Iris pigment epithelial cell (primary cell): ENCODE measurements at regions not wholly inside any gene's neighbourhood (a gene's known extent, or its start where the extent isn't known, plus 50 kb on each side); places are given as distances from the start of the nearest gene placed in this dataset.

Experiments
- DNase-seq: peaks from one replicate; pipeline ENCODE4 v3.0.0-alpha.2; 2011; ENCODE audit warnings: low read depth

DNA sequence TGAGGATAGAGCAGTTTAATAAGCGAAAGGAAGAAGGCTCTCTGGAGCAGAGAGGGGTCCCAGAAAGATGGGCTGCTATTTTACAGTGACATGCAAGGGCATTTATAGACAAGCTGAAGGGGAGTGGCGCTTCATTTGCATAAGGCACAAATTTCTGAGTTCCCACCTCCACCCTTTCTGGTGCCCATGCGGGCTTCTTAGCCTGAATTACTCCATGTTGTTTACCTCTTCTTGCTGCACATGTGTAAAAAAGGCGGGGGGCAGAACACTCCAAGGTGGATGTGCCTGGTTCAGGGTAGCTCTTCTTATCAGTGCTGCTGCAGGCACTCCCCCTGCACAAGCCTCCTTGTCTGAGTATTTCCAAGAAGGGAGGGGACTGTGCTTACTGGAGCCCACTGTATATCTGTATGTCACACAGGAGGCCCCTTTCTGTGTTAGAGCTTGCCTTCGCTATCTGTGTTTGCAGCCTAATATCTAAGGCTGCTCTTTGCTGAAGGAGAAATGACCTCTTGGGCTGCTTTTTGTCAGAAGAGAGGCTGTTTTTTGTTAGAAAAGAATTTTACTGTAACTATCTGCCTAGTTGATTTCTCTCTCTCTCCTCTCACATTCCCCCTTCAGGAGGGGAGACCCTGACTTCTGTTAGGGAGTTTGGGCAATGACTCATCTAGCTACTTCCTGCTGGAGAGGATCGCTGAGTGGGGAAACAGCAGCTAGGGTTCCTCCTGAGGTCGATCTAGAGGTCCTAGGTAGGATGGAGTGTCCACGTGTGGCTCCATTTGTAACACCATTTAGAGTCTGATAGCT, 1057.0 kb upstream of the CNTN5 start:
- DNase-seq = peak; percentile 49

DNA sequence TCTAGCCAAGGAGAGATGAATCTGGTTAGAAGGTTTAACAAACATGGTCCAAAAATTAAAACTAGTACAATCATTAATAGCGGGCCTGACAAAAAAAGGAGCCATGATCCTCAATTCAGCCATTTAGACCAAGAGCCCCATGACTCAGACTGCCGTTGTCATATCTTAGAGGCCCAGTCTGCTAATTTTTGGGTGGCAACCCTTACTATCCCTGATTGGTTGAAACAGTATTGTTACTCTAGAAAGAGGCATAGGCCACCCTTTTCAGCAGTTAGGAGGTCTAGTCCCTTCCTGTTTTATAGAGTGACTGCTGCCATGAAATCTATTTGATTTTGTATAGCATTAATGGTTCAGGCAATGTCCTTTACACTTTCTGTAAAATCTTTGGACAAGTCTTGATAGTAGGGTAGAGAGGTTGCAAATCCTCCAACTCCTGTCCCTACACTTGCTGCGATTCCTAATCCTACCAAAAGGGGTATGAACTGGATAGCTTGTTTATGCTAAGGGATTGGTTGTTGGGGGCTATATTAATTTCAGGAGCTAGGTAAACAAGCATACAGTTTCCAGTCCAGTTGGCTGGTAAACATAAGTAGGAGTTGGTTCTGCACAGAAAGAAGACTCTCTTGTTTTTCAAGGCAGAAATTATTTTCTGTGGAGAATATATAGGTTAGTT, 1056.3 kb upstream of the CNTN5 start:
- no peak for DNase-seq

DNA sequence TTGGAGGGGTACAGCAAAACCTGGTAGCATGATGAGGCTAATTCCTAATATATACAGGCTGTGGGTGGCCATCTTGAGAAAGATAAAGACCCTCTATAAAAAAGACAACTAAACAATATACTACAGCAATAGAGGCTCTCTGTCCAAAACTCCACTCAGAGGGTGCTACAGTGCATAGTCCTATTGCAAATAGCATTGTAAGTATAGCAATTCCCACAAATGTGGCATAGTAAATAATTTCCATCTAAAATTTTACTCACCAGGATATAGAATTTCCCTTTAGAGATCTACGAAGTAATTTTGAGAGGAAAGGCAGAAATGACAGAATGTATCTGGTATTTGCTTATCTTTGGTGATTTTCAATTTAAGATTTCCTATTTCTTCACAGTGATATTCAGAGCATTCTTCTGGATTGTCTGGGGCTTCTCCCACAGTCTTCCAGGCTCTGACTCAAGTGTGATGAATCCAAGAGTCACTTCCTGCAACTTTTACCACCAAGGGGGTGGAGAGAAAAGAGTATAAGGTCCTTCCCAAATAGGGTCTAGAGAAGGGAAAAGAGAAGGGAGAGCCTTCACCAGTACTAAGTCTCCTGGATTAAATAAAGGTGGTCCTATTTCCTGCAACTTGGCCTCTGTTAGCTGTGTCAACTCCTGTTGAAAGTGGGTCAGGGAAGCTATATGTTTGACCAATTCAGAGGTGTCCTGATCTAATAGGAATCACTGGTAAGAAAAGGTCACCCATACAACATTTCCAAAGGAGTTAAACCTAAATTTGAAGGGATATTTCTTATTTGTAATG, 1054.7 kb upstream of the CNTN5 start:
- DNase-seq = peak; percentile 93

DNA sequence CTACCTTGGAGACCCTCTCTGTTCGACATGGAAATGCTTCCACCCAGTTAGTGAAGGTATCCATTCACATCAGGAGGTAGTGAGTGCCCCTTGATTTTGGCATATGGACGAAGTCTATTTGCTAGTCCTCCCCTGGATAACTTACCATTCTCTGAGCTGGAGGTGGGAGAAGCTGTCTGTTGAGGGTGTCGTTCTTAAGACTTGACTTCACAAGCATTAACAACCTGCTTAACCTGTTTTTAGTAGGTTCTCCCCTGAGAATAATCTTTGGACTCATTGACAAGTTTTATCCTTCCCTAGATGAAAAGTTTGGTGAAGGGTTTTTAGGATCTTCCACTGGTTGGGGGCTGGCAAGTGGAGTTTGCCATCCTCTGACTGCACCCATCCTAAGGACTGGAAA, 1053.8 kb upstream of the CNTN5 start:
- no peak for DNase-seq

DNA sequence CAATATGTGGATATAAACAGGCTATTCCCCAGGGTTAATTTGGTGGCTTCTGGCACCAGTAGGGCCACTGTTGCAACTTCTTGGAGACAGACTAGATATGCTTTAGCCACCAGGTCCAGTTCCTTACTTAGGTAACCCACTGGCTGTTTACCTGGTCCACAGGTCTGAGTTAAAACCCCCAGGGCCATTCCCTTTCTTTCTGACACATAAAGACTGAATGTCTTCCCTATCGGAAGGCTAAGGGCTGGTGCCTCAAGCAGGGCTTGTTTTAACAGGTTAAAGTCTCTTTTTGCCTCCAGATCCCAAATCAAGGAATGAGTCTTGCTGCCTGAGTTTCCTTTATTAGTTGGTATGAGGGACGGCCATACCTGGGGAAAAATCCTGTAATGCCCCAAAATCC, 1052.7 kb upstream of the CNTN5 start:
- DNase-seq = no peak

DNA sequence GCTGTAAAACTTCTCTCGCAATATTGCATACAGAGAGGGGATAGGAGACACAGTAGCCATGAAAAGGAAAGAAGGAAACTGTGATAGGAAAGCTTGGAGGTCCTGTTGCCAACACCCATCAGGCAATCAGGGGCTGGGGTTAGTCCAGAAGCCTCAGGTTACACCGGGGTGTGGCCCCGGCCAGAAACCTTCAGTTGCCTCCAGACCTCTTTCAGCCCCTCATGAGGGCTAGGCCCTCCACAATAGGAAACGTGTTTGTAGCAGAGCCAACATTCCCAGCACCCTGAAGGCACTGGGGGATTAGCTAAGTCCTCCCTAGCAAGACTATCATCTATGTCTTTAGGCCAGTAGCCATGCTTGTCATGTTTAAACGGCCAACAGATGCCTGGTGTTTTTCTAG, 1048.0 kb upstream of the CNTN5 start:
- DNase-seq = no peak

DNA sequence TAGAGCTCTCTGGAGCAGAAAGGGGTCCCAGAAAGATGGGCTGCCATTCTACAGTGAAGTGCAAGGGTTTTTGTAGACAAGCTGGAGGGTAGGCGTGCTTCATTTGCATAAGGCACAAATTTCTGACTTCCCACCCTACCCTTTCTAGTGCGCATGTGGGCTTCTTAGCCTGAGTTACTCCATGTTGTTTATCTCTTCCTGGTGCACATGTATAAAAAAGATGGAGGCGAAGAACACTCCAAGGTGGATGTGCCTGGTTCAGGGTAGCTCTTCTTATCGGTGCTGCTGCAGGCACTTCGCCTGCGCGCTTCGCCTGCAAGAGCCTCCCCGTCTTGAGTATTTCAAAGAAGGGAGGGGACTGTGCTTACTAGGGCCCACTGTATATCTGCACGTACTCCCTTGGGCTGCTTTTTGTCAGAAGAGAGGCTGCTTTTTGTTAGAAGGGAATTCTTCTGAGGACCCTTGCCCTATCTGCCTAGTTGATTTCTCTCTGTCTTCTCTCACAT, 1047.3 kb upstream of the CNTN5 start:
- no peak for DNase-seq

DNA sequence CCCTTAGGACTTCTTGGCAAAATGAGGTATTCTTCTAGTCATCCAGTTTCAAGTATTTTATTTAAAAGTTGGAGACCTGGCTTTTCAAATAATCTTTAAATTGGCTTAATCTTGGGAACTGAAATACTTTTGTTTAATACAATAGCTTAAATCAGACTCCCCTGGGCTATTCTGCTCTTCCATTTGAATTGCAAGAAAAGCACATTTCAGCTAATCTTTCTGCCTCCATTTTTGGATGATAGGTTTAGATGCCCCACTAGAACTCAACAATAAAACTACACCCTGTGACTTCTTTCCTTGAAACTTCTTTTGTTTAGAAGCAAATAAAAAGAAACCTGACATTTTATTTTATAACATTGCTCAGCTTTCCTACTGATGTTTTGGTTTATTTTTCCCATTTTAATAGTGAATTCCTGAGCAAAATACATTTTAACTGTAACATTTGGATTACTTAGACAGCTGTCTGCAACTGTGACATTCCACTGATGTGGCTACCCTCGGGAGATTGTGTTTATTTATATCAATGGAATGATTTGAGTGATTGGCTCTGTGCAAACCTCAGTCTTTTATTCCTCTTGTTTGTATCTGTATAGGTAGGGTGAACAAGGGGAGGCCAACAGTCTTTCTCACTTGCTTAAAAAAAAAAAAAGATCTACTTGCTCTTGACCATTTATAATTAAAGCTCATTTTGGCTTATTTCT, 1045.8 kb upstream of the CNTN5 start:
- DNase-seq = no peak

DNA sequence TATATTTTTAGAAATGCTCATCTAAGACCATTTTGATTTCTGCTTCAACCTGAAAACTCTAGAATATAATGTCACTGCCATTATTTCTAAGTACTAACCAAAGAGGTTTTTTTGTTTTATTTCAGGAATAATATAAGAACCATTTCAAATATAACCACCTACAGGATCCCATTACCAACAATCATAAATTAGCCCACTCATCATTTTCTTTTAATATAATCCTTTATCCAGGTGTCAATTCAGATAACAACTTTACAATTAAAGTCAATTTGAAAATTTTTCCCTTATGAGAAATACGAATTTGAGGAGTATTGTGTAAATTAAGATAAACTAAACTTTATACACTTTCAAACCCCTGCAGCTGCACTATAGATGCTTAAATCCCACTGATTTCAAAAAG, 1043.0 kb upstream of the CNTN5 start:
- no peak for DNase-seq

DNA sequence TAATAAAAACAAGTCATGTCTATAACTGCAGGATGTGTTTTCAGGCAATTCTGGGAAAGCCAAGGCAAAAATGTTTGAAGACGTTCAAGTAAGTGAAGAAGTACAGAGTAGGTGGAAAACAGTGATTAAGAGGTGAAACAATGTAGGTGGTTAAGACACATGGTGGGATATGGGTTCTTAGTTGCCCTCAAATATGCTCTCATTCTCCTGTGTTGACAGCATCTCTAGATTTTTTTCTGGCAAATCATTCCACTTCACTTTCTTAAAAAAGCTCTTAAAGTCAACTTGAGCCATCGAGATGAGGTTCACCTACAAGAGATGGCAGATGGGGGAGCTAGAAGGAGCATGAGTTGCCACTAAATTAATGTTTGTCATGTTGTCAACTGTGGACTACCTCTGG, 1041.0 kb upstream of the CNTN5 start:
- peak; percentile 31 for DNase-seq

DNA sequence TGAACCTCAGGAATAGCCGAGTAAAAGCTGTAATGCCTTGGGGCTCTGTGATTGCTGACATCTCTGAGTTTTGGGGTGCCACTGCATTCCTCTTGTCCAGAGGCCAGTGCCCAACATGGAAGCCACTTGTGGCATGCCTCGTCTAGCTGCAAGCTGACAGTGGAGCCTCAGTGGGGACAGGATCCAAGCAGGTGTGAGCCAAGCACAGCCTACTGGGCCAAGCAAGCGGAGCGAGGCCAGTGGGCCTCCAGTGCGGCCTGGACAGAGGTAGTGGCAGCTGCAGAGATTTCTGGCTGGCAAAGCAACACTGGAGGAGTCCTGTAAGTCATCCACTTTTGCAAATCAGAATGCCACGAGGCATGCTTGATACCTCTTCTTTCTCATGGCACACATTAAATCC, 1038.2 kb upstream of the CNTN5 start:
- no peak for DNase-seq

DNA sequence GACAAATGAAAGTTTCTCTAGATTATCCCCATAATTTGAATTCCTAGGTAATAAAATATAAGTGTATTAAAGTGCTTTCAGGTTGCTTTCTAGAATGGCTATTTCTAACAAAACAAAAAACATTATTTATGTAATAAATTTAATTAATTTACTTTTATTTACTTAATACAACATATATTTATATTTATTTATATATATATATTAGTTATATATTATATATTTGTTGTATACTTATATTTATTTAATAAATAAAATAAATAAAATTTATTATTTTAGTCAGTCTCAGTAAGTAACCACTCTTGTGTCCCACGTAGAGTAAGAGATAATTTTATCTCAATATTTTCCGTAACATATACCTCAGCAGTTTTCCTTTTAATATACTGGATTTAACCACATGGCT, 1031.6 kb upstream of the CNTN5 start:
- DNase-seq = no peak

DNA sequence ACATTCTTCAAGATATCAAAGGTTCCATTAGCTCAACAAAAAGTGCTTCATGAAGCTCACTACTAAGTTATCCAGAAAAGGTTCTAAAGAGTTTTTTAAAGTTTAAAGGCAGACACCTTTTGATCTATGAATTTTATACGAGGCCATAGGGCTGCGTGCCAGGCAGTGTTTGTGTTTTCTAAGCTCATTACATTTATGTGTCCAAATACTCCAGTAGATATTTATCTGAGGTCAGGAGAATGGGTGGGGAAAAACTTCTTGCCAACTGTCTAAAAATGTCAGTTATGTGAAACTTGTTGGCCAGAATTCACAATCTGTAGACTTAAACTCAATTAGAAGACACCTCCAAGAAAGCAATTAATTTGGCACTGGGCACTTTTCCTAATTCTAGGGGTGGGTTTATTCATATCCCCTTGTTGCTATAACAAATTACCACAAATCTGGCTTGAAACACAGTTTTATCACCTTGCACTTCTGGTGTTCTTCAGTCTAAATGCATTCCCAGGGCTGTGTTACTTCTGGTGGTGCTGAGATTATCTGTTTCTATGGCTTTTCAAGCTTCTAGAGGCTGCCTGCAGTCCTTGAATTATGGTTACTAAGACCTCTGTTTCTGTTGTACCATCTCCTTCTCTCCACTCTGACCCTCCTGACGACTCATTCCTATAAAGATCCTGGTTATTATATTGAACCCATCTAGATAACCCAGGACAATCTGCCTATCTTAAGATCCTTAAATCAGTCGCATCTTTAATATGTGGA, 1030.4 kb upstream of the CNTN5 start:
- peak; percentile 64 for DNase-seq

DNA sequence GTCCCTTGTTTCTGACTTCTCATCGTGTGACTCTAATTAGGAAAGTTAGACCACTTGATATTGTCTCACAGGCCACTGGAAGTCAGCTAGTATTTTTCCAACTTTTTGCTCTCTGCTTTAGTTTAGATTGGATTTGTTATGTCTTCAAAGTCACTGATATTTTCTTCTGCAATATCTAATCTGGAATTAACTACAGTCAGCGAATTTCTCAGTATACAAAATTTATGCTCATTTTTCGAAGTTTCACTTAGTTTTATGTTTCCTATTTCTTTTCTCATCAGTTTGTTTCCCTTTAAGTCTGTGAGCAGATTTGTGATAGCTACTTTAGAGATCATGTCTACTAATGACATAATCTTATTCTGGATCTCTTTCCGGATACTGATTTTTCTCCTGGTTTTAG, 1027.2 kb upstream of the CNTN5 start:
- DNase-seq = no peak

DNA sequence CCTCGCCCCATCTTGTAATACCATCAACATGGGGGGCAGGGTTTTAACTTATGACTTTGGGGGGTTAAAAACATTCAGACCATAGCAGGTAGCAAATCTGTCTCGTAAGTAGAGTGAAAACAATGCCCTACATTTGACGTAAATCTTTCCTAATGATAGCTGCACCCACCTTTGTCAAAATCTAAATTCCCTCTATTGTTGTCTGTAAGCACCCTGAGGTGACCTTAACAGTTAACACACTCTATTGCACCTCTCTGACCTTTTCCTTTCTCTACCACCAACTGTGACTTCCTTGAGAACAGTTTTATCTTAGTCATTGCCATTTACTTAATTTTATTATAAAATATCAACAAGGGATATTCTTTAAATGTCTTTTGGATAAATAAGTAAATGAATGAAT, 1024.9 kb upstream of the CNTN5 start:
- no peak for DNase-seq

DNA sequence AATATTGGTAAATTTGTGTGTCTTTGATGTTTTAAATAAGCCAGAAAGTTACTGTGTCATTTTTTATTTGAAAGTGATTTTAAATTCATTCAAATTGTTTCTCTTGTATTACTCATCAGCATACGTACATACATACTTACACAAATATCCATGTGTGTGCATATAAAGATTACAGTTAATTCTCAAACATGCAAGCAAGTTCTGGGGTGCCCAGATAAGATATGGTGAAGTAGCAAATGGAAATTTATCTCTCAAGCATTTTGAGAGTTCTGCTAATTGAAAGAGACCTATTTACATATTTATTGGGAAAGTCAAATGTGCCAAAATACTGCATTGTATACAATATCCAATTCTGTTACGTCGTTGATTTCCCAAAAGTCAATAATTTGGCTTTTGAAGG, 1024.0 kb upstream of the CNTN5 start:
- no peak for DNase-seq

DNA sequence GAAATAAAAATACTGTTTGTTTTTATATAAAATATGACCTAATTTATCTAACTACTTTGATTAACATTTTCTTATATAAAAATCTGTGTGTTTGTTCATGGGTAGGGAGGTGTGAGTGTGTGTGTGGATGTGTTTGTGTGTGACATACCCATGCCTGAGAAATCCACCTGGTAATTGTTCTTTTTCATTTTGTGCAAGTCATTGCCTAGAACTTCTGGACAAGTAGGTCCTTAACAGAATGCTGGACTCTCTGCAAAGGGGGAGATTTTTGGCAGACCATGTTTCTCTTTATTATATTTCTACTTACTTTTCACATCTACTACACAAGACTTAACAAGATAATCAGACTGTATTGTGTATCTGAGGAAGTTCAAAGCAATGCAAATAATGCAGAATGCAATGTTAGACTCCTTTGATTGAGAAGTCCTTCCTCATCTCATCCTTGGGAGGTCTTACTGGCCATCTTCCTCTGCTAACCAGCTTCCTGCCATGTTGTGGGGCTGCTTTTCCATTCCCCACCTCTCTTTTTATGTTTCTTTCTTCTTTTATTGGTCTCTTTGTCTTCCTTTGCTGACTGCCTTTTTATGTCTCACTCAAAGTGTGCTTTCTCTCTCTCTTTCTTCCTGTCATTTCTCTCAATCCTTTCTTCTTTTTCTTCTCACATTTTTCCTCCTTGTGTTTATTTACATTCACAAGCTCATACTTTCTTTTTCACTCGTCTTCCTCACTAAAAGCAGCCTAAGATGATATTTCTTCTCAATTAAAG, 1017.0 kb upstream of the CNTN5 start:
- no peak for DNase-seq

DNA sequence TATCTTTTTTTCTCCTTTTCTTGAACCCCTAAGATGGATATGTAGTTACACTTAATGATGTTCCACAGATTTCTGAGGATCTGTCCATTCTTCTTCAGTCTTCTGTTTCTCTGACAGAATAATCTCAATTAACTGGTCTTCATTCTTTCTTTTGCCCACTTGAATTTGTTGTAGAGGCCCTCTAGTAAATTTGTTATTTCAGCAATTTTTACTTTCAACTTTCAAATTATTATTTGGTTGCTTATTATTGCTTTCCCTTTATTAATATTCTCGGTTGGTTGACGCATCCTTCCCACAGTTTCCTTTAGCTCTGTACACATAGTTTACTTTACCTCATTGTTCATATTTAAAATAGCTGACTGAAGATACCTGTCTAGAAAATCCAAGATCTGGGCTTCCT, 1013.7 kb upstream of the CNTN5 start:
- DNase-seq = no peak

DNA sequence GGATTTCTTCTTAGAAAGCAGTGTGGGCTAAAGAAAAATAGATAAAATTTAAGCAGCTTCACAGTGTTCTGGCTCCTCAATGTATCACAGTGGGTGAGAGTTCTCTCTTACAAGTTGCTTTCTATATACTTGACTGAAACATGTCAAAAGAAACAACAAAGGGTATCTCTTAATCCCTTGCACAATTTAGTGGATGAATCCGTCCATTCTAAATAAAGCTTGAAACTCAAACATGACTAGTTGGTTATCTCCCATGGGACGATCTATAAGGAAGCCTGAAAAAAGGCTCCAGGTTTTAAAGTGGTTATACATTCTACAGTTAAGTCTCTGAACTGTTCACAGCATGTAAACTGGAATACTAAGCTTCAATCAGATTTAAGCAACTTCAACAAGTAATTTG, 993.1 kb upstream of the CNTN5 start:
- no peak for DNase-seq

DNA sequence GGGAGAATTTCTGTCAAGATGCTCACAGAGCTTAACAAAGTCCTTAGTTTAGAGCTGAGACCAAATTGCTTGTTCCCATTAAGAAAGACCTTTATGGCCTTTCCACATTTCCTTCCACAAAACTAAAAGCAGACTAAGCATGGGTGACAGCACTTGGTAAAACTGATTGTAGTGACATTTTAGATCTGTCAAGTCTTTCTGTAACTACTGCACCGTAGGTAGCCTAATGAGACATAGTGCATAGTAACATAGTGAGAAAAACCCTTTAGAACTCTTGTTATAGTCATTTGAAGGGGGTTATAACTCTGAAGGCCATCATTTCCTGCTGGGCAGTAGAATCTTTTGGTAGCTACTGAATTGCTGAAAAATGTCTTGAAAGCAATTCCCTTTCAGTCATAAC, 990.9 kb upstream of the CNTN5 start:
- DNase-seq = no peak

DNA sequence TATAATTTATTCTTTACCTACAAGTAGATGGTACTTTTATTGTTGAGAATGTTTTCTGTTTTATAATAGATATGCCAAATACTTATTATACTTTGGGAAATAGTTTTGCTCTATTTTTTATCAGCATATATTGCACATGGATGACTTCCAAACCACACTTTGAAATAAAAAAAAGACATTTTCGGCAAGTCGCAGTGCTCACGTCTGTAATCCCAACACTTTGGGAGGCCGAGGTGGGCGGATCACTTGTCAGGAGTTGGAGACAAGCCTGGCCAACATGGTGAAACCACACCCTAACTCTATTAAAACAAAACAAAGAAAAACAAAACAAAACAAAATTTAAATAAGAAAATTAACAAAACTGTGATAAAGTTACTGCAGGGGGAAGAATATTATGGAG, 983.9 kb upstream of the CNTN5 start:
- DNase-seq = no peak
